CD4-positive, alpha-beta T cell (primary cell): ENCODE measurements at regions not wholly inside any gene's neighbourhood (a gene's known extent, or its start where the extent isn't known, plus 50 kb on each side); places are given as distances from the start of the nearest gene placed in this dataset.

Source experiments
- ATAC-seq: fragments of 200-7000 bp; cut with Tn5 transposase; one replicate; pipeline ENCODE4 v1.10.0; 2022; ENCODE audit warnings: mild to moderate bottlenecking; ENCODE audit not compliant: poor library complexity
- CTCF ChIA-PET: fragments of 350-600 bp; sonication (Branson Sonifier 250); formaldehyde crosslinking; loops from one replicate; lab custom pipeline; 2021; ENCODE audit warnings: antibody characterized with exemption, inconsistent platforms; lab: Charles Lee
- POLR2A ChIA-PET: fragments of 350-600 bp; sonication (Branson Sonifier 250); formaldehyde crosslinking; loops from one replicate; lab custom pipeline; 2021; ENCODE audit warnings: antibody characterized with exemption, inconsistent platforms; lab: Charles Lee
- DNase-seq, 14 experiments: peaks; one replicate each; pipeline ENCODE4 v3.0.0-alpha.2; 2013 to 2020; ENCODE audit warnings: mixed read lengths in 2 of 14
- H3K27ac ChIP-seq, 2 donors: one replicate each; pipeline versions ENCODE4 v1.5.1 to v1.7.0; 2013; ENCODE audit warnings: low read length in 2 of 2, low read depth in 1 of 2, mild to moderate bottlenecking in 1 of 2
- H3K27me3 ChIP-seq, 2 experiments: 1 replicate in 1 of 2; 2 replicates in 1 of 2; pipeline versions ENCODE4 v1.6.1 to v1.7.0; 2013; ENCODE audit warnings: low read length in 2 of 2, control low read depth in 1 of 2, mild to moderate bottlenecking in 1 of 2, moderate library complexity in 1 of 2; ENCODE audit not compliant: insufficient read depth in 2 of 2, control insufficient read depth in 1 of 2
- H3K36me3 ChIP-seq: one replicate; pipeline ENCODE4 v1.6.1; 2013; ENCODE audit warnings: low read length, control low read depth; ENCODE audit not compliant: insufficient read depth
- H3K4me1 ChIP-seq: one replicate; pipeline ENCODE4 v1.6.1; 2013; ENCODE audit warnings: low read length, control low read depth; ENCODE audit not compliant: insufficient read depth
- H3K4me3 ChIP-seq: one replicate; pipeline ENCODE4 v1.5.1; 2013; ENCODE audit warnings: mild to moderate bottlenecking, low read length, moderate library complexity
- H3K9me3 ChIP-seq, 2 experiments: 1 replicate in 1 of 2; 2 replicates in 1 of 2; pipeline versions ENCODE4 v1.6.1 to v1.7.0; 2013; ENCODE audit warnings: low read length in 2 of 2, mild to moderate bottlenecking in 2 of 2, control low read depth in 1 of 2, moderate library complexity in 1 of 2; ENCODE audit not compliant: control insufficient read depth in 1 of 2, insufficient read depth in 1 of 2
- H3K27ac Mint-ChIP-seq: one replicate; pipeline ENCODE4 v1.8.0; 2020; ENCODE audit warnings: mixed read lengths
- H3K27me3 Mint-ChIP-seq: one replicate; pipeline ENCODE4 v1.8.0; 2021; ENCODE audit warnings: mixed read lengths
- H3K36me3 Mint-ChIP-seq: one replicate; pipeline ENCODE4 v1.8.0; 2021; ENCODE audit warnings: low read depth, mixed read lengths
- H3K4me1 Mint-ChIP-seq: one replicate; pipeline ENCODE4 v1.8.0; 2021; ENCODE audit warnings: low read depth, mixed read lengths
- H3K4me3 Mint-ChIP-seq: one replicate; pipeline ENCODE4 v1.8.0; 2020; ENCODE audit warnings: mild to moderate bottlenecking, mixed read lengths
- H3K9me3 Mint-ChIP-seq: one replicate; pipeline ENCODE4 v1.8.0; 2020; ENCODE audit warnings: mixed read lengths
- intact Hi-C, 2 experiments: fragments of 100-400 bp; cut with DNase I in 1 of 2; cut with micrococcal nuclease in 1 of 2; formaldehyde crosslinking; loops; one replicate each; pipeline versions ENCODE4 v1.15.1 to v1.9.0; 2023 to 2025; cut with DNase I, micrococcal nuclease
- TF ChIP-seq, protein P1 (sequence below): fragments of 200-600 bp; IDR thresholded peaks from one replicate; pipeline ENCODE4 v1.8.0; 2022; ENCODE audit warnings: antibody characterized with exemption, mild to moderate bottlenecking

DNA sequence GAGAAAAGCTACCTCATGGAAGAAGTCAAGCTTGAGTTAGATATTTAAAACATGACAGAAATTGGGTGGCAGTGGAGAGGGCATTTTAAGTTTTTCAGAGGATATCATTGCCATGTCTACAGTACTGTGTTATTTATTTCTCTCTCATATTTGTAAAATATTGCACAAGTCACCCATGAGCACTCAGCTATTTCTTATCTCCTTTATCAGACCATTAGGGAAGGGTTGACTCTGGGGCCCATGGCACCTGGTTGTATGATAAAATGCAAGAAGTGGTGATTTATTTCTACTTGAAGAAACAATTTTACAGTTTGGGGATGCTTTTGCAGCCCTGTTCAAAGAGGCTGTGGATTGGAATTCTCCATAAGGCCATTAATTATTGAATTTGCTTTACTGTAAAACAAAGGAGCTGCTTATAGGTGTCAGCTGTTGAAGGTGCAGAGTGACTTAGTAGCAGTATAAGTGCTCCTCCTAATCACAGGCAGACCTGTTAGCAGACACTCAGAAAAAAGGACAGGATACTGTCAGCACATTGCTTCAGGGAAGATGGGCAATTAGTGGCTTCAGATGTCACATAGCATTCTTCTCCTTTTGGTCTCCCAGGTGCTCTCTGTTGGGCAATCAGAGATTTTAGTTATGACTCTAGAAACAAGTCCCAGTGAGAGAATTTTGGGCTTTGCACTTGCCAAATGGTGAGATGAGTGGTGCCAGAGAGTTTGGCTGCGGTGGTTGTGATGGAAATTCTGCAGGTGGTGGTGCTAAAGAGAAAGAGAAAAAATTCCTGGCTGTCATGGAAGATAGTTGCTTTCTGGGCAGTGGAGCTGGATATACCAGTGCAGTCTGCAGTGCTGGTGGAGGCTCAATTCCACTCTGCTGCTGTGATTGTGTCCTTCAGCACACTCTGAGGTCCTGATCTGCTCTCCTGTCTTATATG lies 129.7 kb upstream of the ROPN1 start:
- Histone ChIP-seq H3K4me1 (no peaks in the 10 kb centered on the region), H3K27me3 (peaks cover 0 to 4% of the 10 kb centered on the region in 2 experiments), H3K36me3 (no peaks in the 10 kb centered on the region), H3K27ac (no peak overlapping the region), H3K4me3 (no peak overlapping the region), H3K9me3 (no peaks in the 10 kb centered on the region)
- intact Hi-C loops, result no loop called here
- H3K4me3 Mint-ChIP-seq, result no peak overlapping the region
- TF ChIP-seq, protein P1, sequence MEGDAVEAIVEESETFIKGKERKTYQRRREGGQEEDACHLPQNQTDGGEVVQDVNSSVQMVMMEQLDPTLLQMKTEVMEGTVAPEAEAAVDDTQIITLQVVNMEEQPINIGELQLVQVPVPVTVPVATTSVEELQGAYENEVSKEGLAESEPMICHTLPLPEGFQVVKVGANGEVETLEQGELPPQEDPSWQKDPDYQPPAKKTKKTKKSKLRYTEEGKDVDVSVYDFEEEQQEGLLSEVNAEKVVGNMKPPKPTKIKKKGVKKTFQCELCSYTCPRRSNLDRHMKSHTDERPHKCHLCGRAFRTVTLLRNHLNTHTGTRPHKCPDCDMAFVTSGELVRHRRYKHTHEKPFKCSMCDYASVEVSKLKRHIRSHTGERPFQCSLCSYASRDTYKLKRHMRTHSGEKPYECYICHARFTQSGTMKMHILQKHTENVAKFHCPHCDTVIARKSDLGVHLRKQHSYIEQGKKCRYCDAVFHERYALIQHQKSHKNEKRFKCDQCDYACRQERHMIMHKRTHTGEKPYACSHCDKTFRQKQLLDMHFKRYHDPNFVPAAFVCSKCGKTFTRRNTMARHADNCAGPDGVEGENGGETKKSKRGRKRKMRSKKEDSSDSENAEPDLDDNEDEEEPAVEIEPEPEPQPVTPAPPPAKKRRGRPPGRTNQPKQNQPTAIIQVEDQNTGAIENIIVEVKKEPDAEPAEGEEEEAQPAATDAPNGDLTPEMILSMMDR, result no peak
- ATAC-seq, result no peak
- no peaks in the 10 kb centered on the region for H3K9me3 Mint-ChIP-seq
- H3K27ac Mint-ChIP-seq, result no peak overlapping the region
- DNase-seq, result no peak
- ChIA-PET CTCF (no interaction called here), POLR2A (no interaction called here)
- no peaks in the 10 kb centered on the region for H3K4me1 Mint-ChIP-seq
- no peaks in the 10 kb centered on the region for H3K36me3 Mint-ChIP-seq
- peaks cover 24% of the 10 kb centered on the region for H3K27me3 Mint-ChIP-seq

DNA sequence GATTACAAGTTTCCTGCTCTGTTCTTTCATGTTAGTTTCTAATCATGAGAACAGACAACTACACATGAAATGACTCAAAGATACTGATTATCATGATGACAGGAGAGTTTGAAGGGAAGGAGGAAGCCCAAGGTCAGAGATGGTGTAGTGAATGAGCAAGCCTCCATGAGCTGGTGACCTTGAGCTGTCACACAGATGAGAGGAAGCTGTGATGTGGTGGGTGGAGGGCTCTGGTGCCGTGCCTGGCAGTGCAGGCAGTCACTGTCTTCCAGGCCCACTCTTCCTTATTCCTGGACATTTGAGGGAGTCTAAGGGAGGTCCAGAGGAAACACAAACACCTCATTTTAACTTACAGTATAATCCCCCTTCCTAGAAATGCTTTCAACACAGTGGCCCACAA lies 133.4 kb upstream of the ROPN1 start:
- intact Hi-C loops, result no loop called here
- no peak for ATAC-seq
- no peaks in the 10 kb centered on the region for H3K36me3 Mint-ChIP-seq
- DNase-seq, result no peak
- Histone ChIP-seq H3K36me3 (no peaks in the 10 kb centered on the region), H3K4me1 (no peaks in the 10 kb centered on the region), H3K9me3 (no peaks in the 10 kb centered on the region), H3K27ac (no peak overlapping the region), H3K27me3 (no peaks in the 10 kb centered on the region), H3K4me3 (no peak overlapping the region)
- ChIA-PET CTCF (no interaction called here), POLR2A (no interaction called here)
- H3K4me1 Mint-ChIP-seq, result no peaks in the 10 kb centered on the region
- TF ChIP-seq, protein P1, result no peak
- no peak overlapping the region for H3K27ac Mint-ChIP-seq
- peaks cover 28% of the 10 kb centered on the region for H3K27me3 Mint-ChIP-seq
- no peaks in the 10 kb centered on the region for H3K9me3 Mint-ChIP-seq
- no peak overlapping the region for H3K4me3 Mint-ChIP-seq

GRCh38 chr3:124126436-124127023 lies 134.6 kb upstream of the ROPN1 start:
- Mint-ChIP-seq H3K27me3 (peaks cover 34% of the 10 kb centered on the region), H3K27ac (no peak overlapping the region), H3K9me3 (no peaks in the 10 kb centered on the region), H3K4me1 (no peaks in the 10 kb centered on the region), H3K36me3 (no peaks in the 10 kb centered on the region), H3K4me3 (no peak overlapping the region)
- no peak for ATAC-seq
- TF ChIP-seq, protein P1, result no peak
- no peak for DNase-seq
- intact Hi-C loops, result no loop called here
- CTCF ChIA-PET, result no interaction called here
- no peaks in the 10 kb centered on the region for H3K9me3 ChIP-seq
- POLR2A ChIA-PET, result no interaction called here
- H3K27me3 ChIP-seq, result no peaks in the 10 kb centered on the region
- no peak overlapping the region for H3K4me3 ChIP-seq
- no peaks in the 10 kb centered on the region for H3K4me1 ChIP-seq
- H3K27ac ChIP-seq, result no peak overlapping the region
- no peaks in the 10 kb centered on the region for H3K36me3 ChIP-seq
